ACC112 (cell line): ENCODE measurements at regions not wholly inside any gene's neighbourhood (a gene's known extent, or its start where the extent isn't known, plus 50 kb on each side); places are given as distances from the start of the nearest gene placed in this dataset.
A peak's percentile ranks its signal among the peaks of the same experiment; 100 is the strongest.

Source experiments
- H2AFZ ChIP-seq: fragments of 200-600 bp; sonication (generic); one replicate; pipeline ENCODE4 v1.6.0; 2017; ENCODE audit warnings: antibody characterized with exemption, low read length; ENCODE audit not compliant: unreplicated experiment
- H3K27ac ChIP-seq: fragments of 200-600 bp; sonication (generic); 2 replicates; pipeline ENCODE4 v1.5.1; 2014; ENCODE audit warnings: low read depth, mild to moderate bottlenecking, antibody characterized with exemption, low read length, moderate library complexity
- H3K27me3 ChIP-seq: fragments of 200-600 bp; sonication (generic); 2 replicates; pipeline ENCODE4 v1.6.1; 2014; ENCODE audit warnings: mild to moderate bottlenecking, antibody characterized with exemption, low read length, moderate library complexity, mixed read lengths; ENCODE audit not compliant: insufficient read depth
- H3K36me3 ChIP-seq: fragments of 200-600 bp; sonication (generic); 2 replicates; pipeline ENCODE4 v1.6.1; 2016; ENCODE audit warnings: mild to moderate bottlenecking, antibody characterized with exemption, low read length, moderate library complexity, mixed read lengths; ENCODE audit not compliant: insufficient read depth
- H3K4me1 ChIP-seq: fragments of 200-600 bp; sonication (generic); one replicate; pipeline ENCODE4 v1.6.1; 2016; ENCODE audit warnings: low read length, mixed read lengths; ENCODE audit not compliant: insufficient read depth, unreplicated experiment, control insufficient read depth
- H3K4me3 ChIP-seq: fragments of 200-600 bp; sonication (generic); 2 replicates; pipeline ENCODE4 v1.5.1; 2014; ENCODE audit warnings: mild to moderate bottlenecking, low read depth, low read length
- H3K79me2 ChIP-seq: fragments of 200-600 bp; sonication (generic); one replicate; pipeline ENCODE4 v1.6.0; 2016; ENCODE audit warnings: low read length; ENCODE audit not compliant: control insufficient read depth, unreplicated experiment, insufficient read depth

DNA sequence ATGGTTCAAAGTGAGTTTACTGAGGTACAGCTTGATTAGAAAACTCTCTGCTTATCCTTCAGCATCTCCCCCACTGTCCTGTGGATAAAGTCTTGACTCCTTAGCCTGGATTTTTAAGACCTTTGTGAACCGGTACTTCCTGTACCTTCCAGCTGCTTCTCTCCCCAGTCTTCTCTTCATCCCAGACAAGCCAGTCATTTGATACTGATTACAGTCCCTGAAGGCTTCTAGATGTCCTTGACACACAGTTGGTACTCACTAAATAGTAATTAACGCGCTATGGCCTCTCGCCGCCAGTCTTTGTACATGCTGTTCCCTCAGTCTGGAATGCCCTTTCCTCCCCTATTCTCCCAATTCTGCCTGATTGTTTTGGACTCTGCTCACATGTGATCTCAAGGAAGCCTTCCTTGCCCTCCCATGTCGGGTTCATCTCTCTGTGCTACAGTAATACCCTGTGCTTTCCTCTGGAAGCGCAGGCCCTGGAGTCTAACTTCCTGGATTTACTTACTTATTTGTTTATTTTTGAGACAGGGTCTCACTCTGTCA lies 50.6 kb upstream of the PTGR2 start:
- no peaks in the 10 kb centered on the region for H3K36me3 ChIP-seq
- no peak overlapping the region for H3K27ac ChIP-seq
- H3K4me3 ChIP-seq, result no peak overlapping the region
- H3K4me1 ChIP-seq, result peaks cover 8% of the 10 kb centered on the region
- no peaks in the 10 kb centered on the region for H3K79me2 ChIP-seq
- H2AFZ ChIP-seq, result no peak overlapping the region
- H3K27me3 ChIP-seq, result no peaks in the 10 kb centered on the region

DNA sequence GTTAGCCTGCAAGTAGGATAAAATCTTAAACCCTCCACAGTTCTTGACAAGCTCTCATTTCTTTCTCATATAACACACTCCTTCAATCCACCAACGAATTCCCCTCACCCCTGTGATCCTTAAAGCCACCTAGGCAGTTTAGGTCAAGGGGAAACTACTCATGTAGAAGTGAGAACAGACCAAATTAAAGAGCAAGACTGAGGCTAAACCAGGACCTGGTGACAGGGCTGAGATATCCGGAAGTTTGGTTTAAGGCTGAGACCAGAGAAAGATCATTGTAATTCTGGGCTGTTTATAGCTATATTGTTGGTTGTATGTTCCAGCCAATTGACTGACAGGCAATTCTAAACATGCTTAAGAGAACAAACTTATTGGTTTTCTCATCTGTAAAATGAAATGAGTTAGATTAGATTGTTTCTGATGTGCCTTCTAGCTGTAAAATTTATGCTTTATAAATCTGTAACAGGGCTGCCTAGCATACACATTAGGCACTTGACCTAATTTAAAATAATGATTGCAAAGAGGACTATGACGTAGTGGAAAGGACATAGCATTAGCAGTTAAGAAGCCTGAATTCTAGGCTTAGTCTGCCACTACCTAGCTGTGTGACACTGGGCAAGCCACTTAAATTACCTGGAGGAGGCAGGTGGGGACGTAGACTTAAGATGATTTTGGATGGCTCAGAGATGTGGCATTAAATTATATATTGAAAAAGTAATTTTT lies 53.9 kb upstream of the PTGR2 start:
- H3K4me3 ChIP-seq, result no peak overlapping the region
- H2AFZ ChIP-seq, result no peak overlapping the region
- no peaks in the 10 kb centered on the region for H3K36me3 ChIP-seq
- no peaks in the 10 kb centered on the region for H3K79me2 ChIP-seq
- H3K27me3 ChIP-seq, result no peaks in the 10 kb centered on the region
- peaks cover 29% of the 10 kb centered on the region for H3K4me1 ChIP-seq
- H3K27ac ChIP-seq, result no peak overlapping the region

DNA sequence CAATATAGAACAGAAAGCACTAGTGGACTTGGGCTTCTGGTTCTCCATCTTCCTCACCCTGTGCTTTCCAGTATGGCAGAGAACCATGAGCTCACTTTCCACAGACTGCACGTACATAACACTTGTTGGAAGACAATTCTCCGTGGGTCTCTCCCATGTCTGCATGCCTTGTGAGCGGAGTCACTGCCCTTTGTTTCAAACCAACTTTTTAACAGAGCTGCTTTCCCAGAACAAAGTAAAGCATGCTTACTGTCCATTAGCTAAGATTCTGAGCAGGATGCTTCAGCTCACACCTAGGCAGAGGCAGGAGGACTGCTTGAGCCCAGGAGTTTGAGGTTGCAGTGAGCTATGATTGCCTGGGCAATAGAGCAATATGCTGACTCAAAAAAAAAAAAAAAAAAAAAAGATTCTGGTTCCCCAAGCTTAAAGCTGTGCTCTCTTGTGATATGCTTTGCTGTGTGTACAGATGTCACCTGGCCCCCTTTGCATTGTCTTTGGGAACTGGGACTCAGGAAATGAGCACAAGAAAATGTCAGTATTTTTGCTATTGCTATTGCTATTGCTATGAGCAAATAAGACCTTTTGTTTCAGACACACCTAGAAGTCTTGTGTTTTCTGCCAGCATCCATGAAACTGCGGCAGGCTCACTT lies 54.6 kb upstream of the PTGR2 start:
- Histone ChIP-seq H2AFZ (no peak overlapping the region), H3K4me1 (peaks cover 29% of the 10 kb centered on the region), H3K4me3 (no peak overlapping the region), H3K79me2 (no peaks in the 10 kb centered on the region), H3K27me3 (no peaks in the 10 kb centered on the region), H3K27ac (no peak overlapping the region), H3K36me3 (no peaks in the 10 kb centered on the region)

DNA sequence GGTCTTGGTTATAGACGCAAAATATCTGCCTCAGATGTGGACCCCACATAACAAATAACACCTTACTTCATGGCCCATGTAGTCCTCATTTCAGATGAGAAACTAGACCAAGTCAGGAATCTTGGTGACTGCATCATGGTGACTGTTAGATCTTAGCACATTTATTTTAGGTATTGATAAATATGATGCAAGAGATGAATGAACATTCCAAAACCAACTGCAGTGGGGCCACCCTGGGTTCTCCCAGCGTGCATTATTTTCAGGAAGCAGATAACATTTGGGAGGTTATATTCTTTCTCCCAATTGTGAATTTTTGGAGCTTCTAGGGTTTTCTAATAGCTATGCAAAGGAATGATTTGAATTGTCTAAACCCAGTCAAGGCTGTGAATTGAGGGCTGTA lies 55.2 kb upstream of the PTGR2 start:
- Histone ChIP-seq H3K79me2 (no peaks in the 10 kb centered on the region), H3K36me3 (no peaks in the 10 kb centered on the region), H2AFZ (no peak overlapping the region), H3K4me3 (no peak overlapping the region), H3K27me3 (no peaks in the 10 kb centered on the region), H3K4me1 (peaks cover 29% of the 10 kb centered on the region), H3K27ac (peak overlapping the region; percentile 25; the same call in 1 of the 2 replicates)

DNA sequence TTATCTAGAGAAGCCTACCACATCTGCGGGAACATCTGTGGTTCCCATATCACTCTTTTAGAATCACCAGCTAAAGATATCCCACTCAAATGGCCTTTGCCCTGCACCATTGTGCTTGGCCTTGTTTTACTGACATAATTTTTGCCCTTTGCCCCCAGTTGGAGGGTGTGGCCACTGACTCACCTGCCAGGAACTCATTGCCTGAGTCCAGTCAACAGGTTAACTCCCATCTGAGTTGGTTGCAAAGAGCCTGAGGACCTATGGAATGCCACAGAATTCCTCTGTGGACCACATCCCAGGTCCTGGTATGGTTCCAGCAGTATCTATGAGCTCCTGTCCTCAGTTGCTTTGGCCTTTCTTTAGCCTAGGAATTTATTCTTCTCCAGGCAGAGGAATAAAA lies 55.7 kb upstream of the PTGR2 start:
- Histone ChIP-seq H3K79me2 (no peaks in the 10 kb centered on the region), H2AFZ (no peak overlapping the region), H3K27ac (peak overlapping the region; percentile 25; the same call in 1 of the 2 replicates), H3K4me1 (peaks cover 29% of the 10 kb centered on the region), H3K36me3 (no peaks in the 10 kb centered on the region), H3K27me3 (no peaks in the 10 kb centered on the region), H3K4me3 (no peak overlapping the region)

DNA sequence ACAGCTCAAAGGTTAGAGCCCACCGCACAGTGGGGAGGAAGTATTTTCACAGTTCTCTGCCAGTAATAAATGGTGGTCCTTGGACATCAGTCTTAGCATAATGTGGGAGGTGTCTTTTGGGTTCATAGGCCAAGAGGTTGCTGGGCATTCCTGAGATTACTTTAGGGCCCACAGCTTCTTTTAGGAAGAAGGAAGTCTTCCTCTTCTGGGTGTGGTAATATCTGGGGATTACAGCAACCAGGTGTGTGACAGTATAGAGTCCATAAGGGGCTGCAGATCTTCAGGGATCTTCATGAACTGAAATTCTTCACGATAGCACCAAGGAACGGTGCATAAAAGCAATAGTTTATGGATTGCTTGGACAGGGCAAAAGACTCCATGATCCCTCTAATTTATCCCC lies 56.2 kb upstream of the PTGR2 start:
- Histone ChIP-seq H3K4me1 (peaks cover 32% of the 10 kb centered on the region), H3K79me2 (no peaks in the 10 kb centered on the region), H3K4me3 (no peak overlapping the region), H3K27ac (peak overlapping the region; percentile 25), H3K36me3 (no peaks in the 10 kb centered on the region), H2AFZ (no peak overlapping the region), H3K27me3 (no peaks in the 10 kb centered on the region)

DNA sequence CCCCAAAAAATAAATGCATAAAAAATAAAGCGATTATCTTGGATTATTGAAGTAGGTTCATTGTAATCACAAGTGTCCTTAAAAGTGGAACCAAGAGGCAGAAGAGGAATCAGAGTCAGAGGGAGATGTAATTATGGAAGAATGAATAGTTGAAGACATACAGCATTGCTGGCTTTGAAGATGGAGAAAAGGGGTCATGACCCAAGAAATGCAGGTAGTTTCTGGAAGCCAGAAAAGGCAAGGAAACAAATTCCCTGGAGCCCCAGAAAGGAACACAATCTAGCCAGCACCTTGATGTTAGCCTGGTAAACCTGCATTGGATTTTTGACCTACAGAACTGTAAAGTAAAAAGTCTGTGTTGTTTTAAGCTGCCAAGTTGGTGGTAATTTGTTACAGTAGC lies 57.5 kb upstream of the PTGR2 start:
- H3K27me3 ChIP-seq, result no peaks in the 10 kb centered on the region
- peak overlapping the region; percentile 32; the same call in 1 of the 2 replicates for H3K27ac ChIP-seq
- no peak overlapping the region for H2AFZ ChIP-seq
- H3K4me3 ChIP-seq, result no peak overlapping the region
- H3K4me1 ChIP-seq, result peaks cover 45% of the 10 kb centered on the region
- H3K79me2 ChIP-seq, result peaks cover 5% of the 10 kb centered on the region
- no peaks in the 10 kb centered on the region for H3K36me3 ChIP-seq

DNA sequence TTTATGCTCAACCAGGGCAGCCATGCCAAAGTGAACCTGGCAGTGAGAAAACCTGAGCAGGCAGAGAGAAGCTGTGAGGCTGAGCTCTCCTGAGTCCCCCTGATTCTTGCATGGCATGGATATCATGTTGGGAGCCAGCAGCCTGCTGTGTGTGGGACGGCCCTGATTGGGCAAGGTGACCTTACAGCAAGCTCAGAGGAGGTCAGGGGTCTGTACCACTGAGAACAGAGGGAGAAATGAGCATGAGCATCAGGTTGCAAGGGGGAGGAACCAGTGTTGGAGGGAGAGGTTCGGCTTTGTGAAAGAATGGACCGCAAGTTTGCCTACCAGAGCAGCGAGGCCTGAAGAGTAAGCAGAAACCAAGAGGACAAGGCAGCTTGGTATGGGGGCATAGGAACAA lies 59.1 kb upstream of the PTGR2 start:
- no peaks in the 10 kb centered on the region for H3K36me3 ChIP-seq
- peaks cover 22% of the 10 kb centered on the region for H3K79me2 ChIP-seq
- no peak overlapping the region for H2AFZ ChIP-seq
- H3K4me1 ChIP-seq, result peaks cover 57% of the 10 kb centered on the region
- H3K27me3 ChIP-seq, result no peaks in the 10 kb centered on the region
- no peak overlapping the region for H3K27ac ChIP-seq
- no peak overlapping the region for H3K4me3 ChIP-seq

DNA sequence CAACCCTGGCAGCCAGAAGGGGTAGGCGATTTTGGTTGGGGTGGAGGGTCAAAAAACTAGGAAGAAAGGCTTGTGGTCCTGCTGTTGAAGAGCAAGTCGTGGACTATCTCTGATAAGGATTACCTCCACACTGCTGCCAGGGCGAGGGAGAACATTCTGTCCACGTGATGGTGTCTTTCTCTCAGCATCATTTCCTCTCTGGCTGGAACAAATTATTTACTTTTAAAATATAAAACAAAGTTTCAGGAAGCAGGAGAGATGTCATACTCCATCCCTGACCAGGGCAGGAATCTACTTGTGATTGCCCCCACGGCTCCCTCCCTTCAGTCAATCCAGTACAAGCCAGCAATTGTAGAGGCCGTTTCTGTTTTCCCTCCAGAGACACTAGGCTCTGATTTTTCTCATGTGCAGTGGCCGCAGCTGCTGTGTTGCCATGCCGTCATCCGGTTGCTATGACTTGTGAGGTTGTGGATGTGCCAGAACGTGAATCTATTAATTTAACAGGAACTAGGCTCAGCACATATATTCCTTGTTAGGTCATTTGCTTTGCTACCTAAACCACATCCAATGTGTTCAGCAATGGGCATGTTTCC lies 61.5 kb upstream of the PTGR2 start:
- Histone ChIP-seq H2AFZ (peak overlapping the region; percentile 32), H3K4me3 (peak overlapping the region; percentile 80), H3K4me1 (peaks cover 45% of the 10 kb centered on the region), H3K27ac (peak overlapping the region; percentile 93), H3K79me2 (peaks cover 37% of the 10 kb centered on the region), H3K27me3 (no peaks in the 10 kb centered on the region), H3K36me3 (no peaks in the 10 kb centered on the region)

DNA sequence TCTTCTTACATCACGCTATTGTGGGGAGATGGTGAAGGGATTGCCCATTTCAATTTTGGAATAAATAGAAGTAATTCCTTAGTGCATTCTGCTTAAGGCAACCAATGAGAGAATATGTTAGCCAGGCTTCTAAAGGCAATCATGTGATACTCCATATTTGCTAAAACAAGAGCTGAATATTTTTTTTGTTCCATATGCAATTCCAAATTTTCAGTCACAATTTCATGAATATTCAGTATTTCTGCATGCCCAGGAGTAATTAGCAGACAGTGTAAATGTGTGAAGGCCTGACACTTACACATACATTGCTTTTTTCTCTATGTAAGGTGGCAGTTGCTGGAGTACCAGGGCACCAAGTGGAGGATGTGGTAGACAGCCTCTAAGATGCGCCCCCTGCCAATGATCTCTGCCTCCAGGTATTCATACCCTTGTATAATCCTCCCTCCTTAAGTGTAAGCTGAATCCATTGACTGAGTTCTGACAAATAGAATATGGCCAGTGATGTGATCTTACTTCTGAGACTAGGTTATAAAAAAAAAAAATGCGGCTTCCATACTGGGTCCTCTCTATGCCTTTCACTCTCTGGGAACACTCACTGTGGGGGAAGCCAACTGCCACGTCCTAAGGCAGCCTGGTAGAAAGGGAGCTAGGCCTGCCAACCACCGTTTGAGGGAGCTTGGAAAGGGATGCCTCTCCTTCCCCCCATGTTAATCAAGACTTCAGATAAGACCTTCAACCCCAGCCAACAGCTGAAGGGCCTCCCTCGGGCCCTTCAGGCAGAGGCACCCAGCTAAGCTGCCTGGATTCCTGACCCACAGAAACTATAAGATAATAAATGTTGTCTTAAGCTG lies 62.7 kb upstream of the PTGR2 start:
- H3K4me3 ChIP-seq, result peak overlapping the region; percentile 80
- H3K27ac ChIP-seq, result peak overlapping the region; percentile 93
- H3K4me1 ChIP-seq, result peaks cover 47% of the 10 kb centered on the region
- no peaks in the 10 kb centered on the region for H3K36me3 ChIP-seq
- peaks cover 49% of the 10 kb centered on the region for H3K79me2 ChIP-seq
- H3K27me3 ChIP-seq, result no peaks in the 10 kb centered on the region
- H2AFZ ChIP-seq, result no peak overlapping the region
